ENCODE measurements at regions not wholly inside any gene's neighbourhood (a gene's known extent, or its start where the extent isn't known, plus 50 kb on each side); places are given as distances from the start of the nearest gene placed in this dataset.

- TF ChIP-seq POLR2A (IDR thresholded peaks at IDR 0.05; ENCODE audit: low read depth, low read length) (no peak), TAF1 (IDR thresholded peaks at IDR 0.05; ENCODE audit: borderline replicate concordance, low read depth, low read length) (no peak)
These were observed 263.6 kb downstream of the LPIN1 start for GRCh38 chr2:12010059-12010458.
